A549 (cell line): ENCODE measurements at regions not wholly inside any gene's neighbourhood (a gene's known extent, or its start where the extent isn't known, plus 50 kb on each side); places are given as distances from the start of the nearest gene placed in this dataset.

Experiments
- ATAC-seq, 2 experiments: fragments of 200-7000 bp in 1 of 2; fragments of >200 bp in 1 of 2; cut with Nextera tagmentation in 1 of 2; cut with Tn5 transposase in 1 of 2; 3 replicates each; pipeline versions ENCODE4 v1.8.0 to v1.9.1; 2018 to 2020; ENCODE audit warnings: mild to moderate bottlenecking in 1 of 2, moderate library complexity in 1 of 2
- CTCF ChIA-PET: fragments of 300-600 bp; sonication (Branson Sonifier 250); formaldehyde crosslinking; extraction: SDS; loops from one replicate; lab custom pipeline; 2021; ENCODE audit warnings: antibody characterized with exemption, inconsistent platforms; lab: Yijun Ruan, JAX
- POLR2A ChIA-PET: fragments of 350-600 bp; formaldehyde crosslinking; extraction: SDS; loops from one replicate; lab custom pipeline; 2021; ENCODE audit warnings: antibody characterized with exemption, inconsistent platforms; lab: Yijun Ruan, JAX
- DNase-seq, 2 experiments: peaks; one replicate each; pipeline versions ENCODE4 v3.0.0 to v3.0.0-alpha.2; 2011 to 2016; ENCODE audit warnings: low read depth in 1 of 2, low spot score in 1 of 2
- FAIRE-seq: peaks from 2 replicates; lab custom pipeline; 2011; peaks lifted over from hg19 to GRCh38; lab: Jason Lieb, UNC
- H3K27ac ChIP-seq, 2 experiments: fragments of >200 bp; sonication (Bioruptor Twin); formaldehyde crosslinking; 3 replicates each; pipeline ENCODE4 v1.5.1; 2016 to 2017
- H3K4me1 ChIP-seq: fragments of >200 bp; sonication (Bioruptor Twin); formaldehyde crosslinking; 3 replicates; pipeline ENCODE4 v1.6.1; 2016
- H3K4me2 ChIP-seq: fragments of >200 bp; sonication (Bioruptor Twin); formaldehyde crosslinking; 3 replicates; pipeline ENCODE4 v1.6.1; 2016
- H3K4me3 ChIP-seq: fragments of >200 bp; sonication (Bioruptor Twin); formaldehyde crosslinking; 3 replicates; pipeline ENCODE4 v1.5.1; 2016
- H3K9me3 ChIP-seq: fragments of >200 bp; sonication (Bioruptor Twin); formaldehyde crosslinking; 3 replicates; pipeline ENCODE4 v1.6.1; 2016
- ATOH8 ChIP-seq: fragments of 250-450 bp; sonication (Bioruptor Pico); IDR thresholded peaks from 2 replicates; pipeline ENCODE4 v1.5.0; 2020; ENCODE audit warnings: low read depth, mild to moderate bottlenecking, moderate library complexity
- BHLHE40 ChIP-seq: IDR thresholded peaks from 2 replicates; pipeline ENCODE4 v1.6.1; 2012; ENCODE audit warnings: low read depth, low read length, inconsistent platforms
- CBX8 ChIP-seq: fragments of 200-600 bp; sonication (generic); IDR thresholded peaks from 2 replicates; pipeline ENCODE4 v1.6.1; 2016
- CEBPB ChIP-seq, 2 experiments: fragments of >200 bp in 1 of 2; sonication (Bioruptor Twin) in 1 of 2; formaldehyde crosslinking in 1 of 2; IDR thresholded peaks; 2 replicates each; pipeline ENCODE4 v1.6.1; 2012 to 2016
- CHD2 ChIP-seq: fragments of 150-350 bp; IDR thresholded peaks from 2 replicates; pipeline ENCODE4 v1.6.1; 2014; ENCODE audit warnings: low read length; ENCODE audit not compliant: partially characterized antibody
- EHMT2 ChIP-seq: fragments of 200-600 bp; sonication (generic); IDR thresholded peaks from 2 replicates; pipeline ENCODE4 v1.6.1; 2016; ENCODE audit warnings: antibody characterized with exemption, low read depth, mild to moderate bottlenecking, moderate library complexity
- FOXS1 ChIP-seq: fragments of 250-450 bp; sonication (Bioruptor Pico); IDR thresholded peaks from 2 replicates; pipeline ENCODE4 v1.5.0; 2020; ENCODE audit warnings: mild to moderate bottlenecking, moderate library complexity
- GATA3 ChIP-seq: IDR thresholded peaks from 2 replicates; pipeline ENCODE4 v1.6.1; 2012; ENCODE audit warnings: borderline replicate concordance
- HEYL ChIP-seq: fragments of 250-450 bp; sonication (Bioruptor Pico); IDR thresholded peaks from 2 replicates; pipeline ENCODE4 v1.8.0; 2021; ENCODE audit warnings: mild to moderate bottlenecking, moderate library complexity
- HOXA7 ChIP-seq: fragments of 250-450 bp; sonication (Bioruptor Pico); IDR thresholded peaks from 2 replicates; pipeline ENCODE4 v1.5.0; 2020; ENCODE audit warnings: mild to moderate bottlenecking, moderate library complexity
- JUN ChIP-seq, 2 experiments: fragments of >200 bp; sonication (Bioruptor Twin); formaldehyde crosslinking; IDR thresholded peaks; 2 replicates in 1 of 2; 3 replicates in 1 of 2; pipeline ENCODE4 v1.6.1; 2016 to 2017
- JUNB ChIP-seq: fragments of >200 bp; sonication (Bioruptor Twin); formaldehyde crosslinking; IDR thresholded peaks from 2 replicates; pipeline ENCODE4 v1.6.1; 2016
- KDM1A ChIP-seq: fragments of 200-600 bp; sonication (generic); IDR thresholded peaks from 2 replicates; pipeline ENCODE4 v1.6.1; 2016; ENCODE audit warnings: low read depth, mild to moderate bottlenecking
- MAX ChIP-seq: IDR thresholded peaks from 2 replicates; pipeline ENCODE4 v1.6.1; 2012
- MYC ChIP-seq: IDR thresholded peaks from 2 replicates; pipeline ENCODE4 v1.6.1; 2012; ENCODE audit warnings: mild to moderate bottlenecking, inconsistent platforms, low read length, improper control_type of control experiment, borderline replicate concordance
- NFE2L2 ChIP-seq: fragments of 150-350 bp; conservative IDR thresholded peaks from 2 replicates; pipeline ENCODE4 v1.6.1; 2014; ENCODE audit warnings: low read length
- NPAS2 ChIP-seq: fragments of 250-450 bp; sonication (Bioruptor Pico); IDR thresholded peaks from 2 replicates; pipeline ENCODE4 v1.8.0; 2022; ENCODE audit warnings: mild to moderate bottlenecking, moderate library complexity, borderline replicate concordance
- POLR2AphosphoS2 ChIP-seq: conservative IDR thresholded peaks from 2 replicates; pipeline ENCODE4 v1.6.1; 2012; ENCODE audit warnings: low read length, improper control_type of control experiment, inconsistent platforms
- RFX5 ChIP-seq: fragments of 450-650 bp; IDR thresholded peaks from 2 replicates; pipeline ENCODE4 v1.7.1; 2014; ENCODE audit warnings: antibody characterized with exemption, mild to moderate bottlenecking, moderate library complexity
- TFCP2L1 ChIP-seq: fragments of 250-450 bp; sonication (Bioruptor Pico); IDR thresholded peaks from 2 replicates; pipeline ENCODE4 v1.5.0; 2021; ENCODE audit warnings: mild to moderate bottlenecking
- USF2 ChIP-seq: fragments of 450-650 bp; IDR thresholded peaks from 2 replicates; pipeline ENCODE4 v1.6.1; 2014; ENCODE audit warnings: antibody characterized with exemption
- ZNF302 ChIP-seq: fragments of 250-450 bp; sonication (Bioruptor Pico); IDR thresholded peaks from 2 replicates; pipeline ENCODE4 v1.9.0; 2021; ENCODE audit warnings: inconsistent platforms, mild to moderate bottlenecking, moderate library complexity
- ZSCAN20 ChIP-seq: fragments of 250-450 bp; sonication (Bioruptor Pico); IDR thresholded peaks from 2 replicates; pipeline ENCODE4 v1.8.0; 2022; ENCODE audit warnings: mild to moderate bottlenecking, moderate library complexity
- WGBS: methylation state at CpG from one replicate; pipeline ENCODE4 v1.1.6; 2017; ENCODE audit errors: missing lambda C conversion rate; 5-methylcytosine and 5-hydroxymethylcytosine counted together
- TF ChIP-seq, protein P1 (sequence below): fragments of >200 bp; sonication (Bioruptor Twin); formaldehyde crosslinking; IDR thresholded peaks from 3 replicates; pipeline ENCODE4 v1.5.1; 2016

DNA sequence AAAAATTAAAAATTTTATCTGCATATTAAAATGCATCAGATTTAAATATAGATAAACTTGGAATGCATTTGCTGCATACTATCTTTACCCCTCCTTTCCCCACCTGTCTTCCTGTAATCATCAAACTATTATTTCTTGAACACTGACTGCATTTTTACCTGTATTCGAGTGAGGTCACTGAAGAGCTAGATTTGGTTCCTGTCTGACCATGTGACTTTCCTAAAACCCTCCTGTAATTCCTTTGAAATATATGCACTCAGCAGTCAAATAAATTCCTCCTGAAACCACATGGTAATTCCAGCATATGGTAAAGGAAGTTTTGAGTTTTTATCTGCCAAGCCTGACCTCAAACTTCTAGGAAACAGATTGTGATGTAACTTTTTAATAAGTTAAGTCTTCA lies 445.6 kb upstream of the FRG2C start (continued):
- no peak for TF ChIP-seq HOXA7 (CRISPR knock-in tag)

DNA sequence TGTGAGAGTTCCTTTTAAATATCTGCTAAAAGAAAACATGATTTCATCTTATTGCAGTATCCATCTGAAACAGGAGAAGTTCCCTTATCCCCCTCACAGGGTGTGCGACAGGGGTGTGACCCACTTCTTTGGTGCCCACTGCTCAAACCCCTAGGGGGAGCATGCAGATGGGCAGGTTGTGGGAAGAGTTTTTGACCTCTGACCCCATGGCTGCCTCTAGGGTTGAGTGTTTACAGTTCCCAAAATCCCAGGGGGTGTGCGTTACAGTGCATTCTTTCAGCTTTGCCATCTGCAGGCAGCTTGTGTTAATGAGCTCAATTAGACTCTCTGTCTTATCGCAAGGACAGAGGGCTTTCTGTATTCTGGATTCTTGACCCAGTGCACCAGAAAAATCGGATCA lies 443.2 kb upstream of the FRG2C start:
- Histone ChIP-seq H3K9me3 (no peaks in the 10 kb centered on the region), H3K27ac (no peak overlapping the region), H3K4me1 (no peaks in the 10 kb centered on the region), H3K4me2 (no peak overlapping the region), H3K4me3 (no peak overlapping the region)
- CTCF ChIA-PET = interaction anchor here (1.2 kb wide), 2 partner anchors 11 to 95 kb away, joined by 3 read pairs; no protein-coding TSS in a partner anchor
- POLR2A ChIA-PET = no interaction called here
- 9% methylated on average over 4 of the region's 4 CpGs for WGBS
- DNase-seq = no peak
- TF ChIP-seq JUN (IDR thresholded peaks at IDR 0.05) = no peak
- no peak for ATAC-seq
- FAIRE-seq = no peak

GRCh38 chr3:75224412-75224811 lies 439.7 kb upstream of the FRG2C start:
- H3K4me2 ChIP-seq = no peak overlapping the region
- DNase-seq (no peak), ATAC-seq (no peak), FAIRE-seq (no peak)
- no peak overlapping the region for H3K27ac ChIP-seq
- WGBS = 4% methylated on average over 2 of the region's 2 CpGs
- ChIA-PET CTCF (no interaction called here), POLR2A (no interaction called here)
- no peak overlapping the region for H3K4me3 ChIP-seq
- TF ChIP-seq MAX (no peak), NFE2L2 (no peak), MYC (no peak), CEBPB (IDR thresholded peaks at IDR 0.05) (no peak), CBX8 (no peak), BHLHE40 (no peak)
- TF ChIP-seq, all 56 proteins: peak for 0
- no peaks in the 10 kb centered on the region for H3K4me1 ChIP-seq
- H3K9me3 ChIP-seq = no peaks in the 10 kb centered on the region

DNA sequence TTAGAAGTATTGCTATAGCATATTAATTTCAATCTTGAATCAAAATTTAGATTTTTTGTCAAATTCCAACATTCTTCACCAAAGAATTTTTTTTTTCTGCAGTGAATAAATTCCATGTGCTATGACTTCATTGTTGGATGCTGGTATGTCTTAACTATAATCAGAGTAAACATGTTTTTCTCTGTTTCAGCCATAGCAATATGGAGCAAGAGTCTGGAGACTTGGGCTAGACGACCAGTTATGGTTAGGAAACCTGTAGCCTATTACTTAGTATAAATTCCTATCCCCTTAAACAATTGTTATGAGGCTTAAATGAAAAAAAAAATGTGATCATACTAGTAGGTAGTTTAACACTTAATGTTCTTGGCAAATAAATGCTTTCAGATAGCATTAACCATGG lies 431.9 kb upstream of the FRG2C start:
- Histone ChIP-seq H3K4me1 (no peaks in the 10 kb centered on the region), H3K4me3 (no peak overlapping the region), H3K4me2 (no peak overlapping the region), H3K9me3 (no peaks in the 10 kb centered on the region), H3K27ac (no peak overlapping the region)
- FAIRE-seq (no peak), DNase-seq (no peak), ATAC-seq (no peak)
- TF ChIP-seq GATA3 = no peak
- no peak for TF ChIP-seq USF2
- TF ChIP-seq CBX8 = no peak
- no peak for TF ChIP-seq ZNF302 (CRISPR knock-in tag)
- TF ChIP-seq NPAS2 = no peak
- POLR2A ChIA-PET = no interaction called here
- WGBS = 3% methylated on average over 1 of the region's 1 CpG
- CTCF ChIA-PET = no interaction called here

DNA sequence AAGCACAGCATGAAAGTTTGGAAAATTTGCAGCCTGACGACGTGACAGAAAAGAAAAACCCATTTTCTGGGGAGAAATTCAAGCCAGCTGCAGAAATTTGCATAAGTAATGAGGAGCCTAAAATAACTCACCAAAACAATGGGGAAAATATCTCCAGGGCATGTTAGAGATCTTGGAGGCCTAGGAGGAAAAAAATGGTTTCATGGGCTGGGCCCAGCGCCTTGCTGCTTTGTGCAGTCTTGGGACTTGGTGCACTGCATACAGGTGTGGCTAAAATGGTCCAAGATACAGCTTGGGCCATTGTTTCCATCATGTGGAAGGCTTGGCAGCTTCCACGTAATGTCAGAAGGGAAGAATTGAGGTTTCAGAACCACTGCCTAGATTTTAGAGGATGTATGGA lies 428.5 kb upstream of the FRG2C start:
- FAIRE-seq (no peak), DNase-seq (no peak), ATAC-seq (no peak)
- ChIA-PET POLR2A (no interaction called here), CTCF (no interaction called here)
- H3K9me3 ChIP-seq = no peaks in the 10 kb centered on the region
- H3K4me1 ChIP-seq = no peaks in the 10 kb centered on the region
- TF ChIP-seq NFE2L2 (no peak), ZNF302 (CRISPR knock-in tag) (no peak), CHD2 (no peak), POLR2AphosphoS2 (no peak), NPAS2 (no peak), KDM1A (no peak), TFCP2L1 (CRISPR knock-in tag) (no peak), EHMT2 (no peak), ATOH8 (CRISPR knock-in tag) (no peak), RFX5 (no peak), HEYL (no peak), ZSCAN20 (CRISPR knock-in tag) (no peak), JUNB (no peak), BHLHE40 (no peak), MAX (no peak), FOXS1 (CRISPR knock-in tag) (no peak)
- TF ChIP-seq, protein P1, sequence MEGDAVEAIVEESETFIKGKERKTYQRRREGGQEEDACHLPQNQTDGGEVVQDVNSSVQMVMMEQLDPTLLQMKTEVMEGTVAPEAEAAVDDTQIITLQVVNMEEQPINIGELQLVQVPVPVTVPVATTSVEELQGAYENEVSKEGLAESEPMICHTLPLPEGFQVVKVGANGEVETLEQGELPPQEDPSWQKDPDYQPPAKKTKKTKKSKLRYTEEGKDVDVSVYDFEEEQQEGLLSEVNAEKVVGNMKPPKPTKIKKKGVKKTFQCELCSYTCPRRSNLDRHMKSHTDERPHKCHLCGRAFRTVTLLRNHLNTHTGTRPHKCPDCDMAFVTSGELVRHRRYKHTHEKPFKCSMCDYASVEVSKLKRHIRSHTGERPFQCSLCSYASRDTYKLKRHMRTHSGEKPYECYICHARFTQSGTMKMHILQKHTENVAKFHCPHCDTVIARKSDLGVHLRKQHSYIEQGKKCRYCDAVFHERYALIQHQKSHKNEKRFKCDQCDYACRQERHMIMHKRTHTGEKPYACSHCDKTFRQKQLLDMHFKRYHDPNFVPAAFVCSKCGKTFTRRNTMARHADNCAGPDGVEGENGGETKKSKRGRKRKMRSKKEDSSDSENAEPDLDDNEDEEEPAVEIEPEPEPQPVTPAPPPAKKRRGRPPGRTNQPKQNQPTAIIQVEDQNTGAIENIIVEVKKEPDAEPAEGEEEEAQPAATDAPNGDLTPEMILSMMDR = no peak
- WGBS = 0% methylated on average over 4 of the region's 4 CpGs
- H3K4me2 ChIP-seq = no peak overlapping the region
- no peak overlapping the region for H3K4me3 ChIP-seq
- H3K27ac ChIP-seq = no peak overlapping the region
